GM19240 (cell line): ENCODE measurements at regions not wholly inside any gene's neighbourhood (a gene's known extent, or its start where the extent isn't known, plus 50 kb on each side); places are given as distances from the start of the nearest gene placed in this dataset.
"Not testable (repeated sequence)": the region's sequence is repeated elsewhere in the genome, so short reads cannot be mapped to it uniquely, and the experiment has no call there.

Experiments
- DNase-seq: peaks from one replicate; pipeline ENCODE4 v3.0.0; 2011; ENCODE audit warnings: low spot score; ENCODE audit not compliant: insufficient read length

DNA sequence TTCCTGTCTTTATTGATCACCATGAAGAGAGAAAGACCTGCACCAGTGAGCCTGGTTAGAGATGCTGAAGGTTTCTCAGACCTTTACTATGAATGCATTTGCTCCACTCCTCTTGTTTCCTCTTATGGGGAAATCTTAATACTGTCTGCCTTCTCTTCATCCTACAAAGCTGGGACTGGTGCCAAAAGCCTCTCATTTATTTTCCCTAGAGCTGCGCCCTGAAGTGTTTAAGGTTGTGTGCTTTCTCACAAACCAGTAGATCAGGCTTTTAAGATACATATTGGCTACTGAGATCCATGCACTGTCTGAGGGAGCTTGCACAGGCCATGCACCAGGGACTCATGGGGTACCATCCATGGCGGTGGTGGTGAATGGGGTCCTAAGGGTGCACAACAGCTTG, 286.1 kb upstream of the PMFBP1 start:
- DNase-seq: no peak

DNA sequence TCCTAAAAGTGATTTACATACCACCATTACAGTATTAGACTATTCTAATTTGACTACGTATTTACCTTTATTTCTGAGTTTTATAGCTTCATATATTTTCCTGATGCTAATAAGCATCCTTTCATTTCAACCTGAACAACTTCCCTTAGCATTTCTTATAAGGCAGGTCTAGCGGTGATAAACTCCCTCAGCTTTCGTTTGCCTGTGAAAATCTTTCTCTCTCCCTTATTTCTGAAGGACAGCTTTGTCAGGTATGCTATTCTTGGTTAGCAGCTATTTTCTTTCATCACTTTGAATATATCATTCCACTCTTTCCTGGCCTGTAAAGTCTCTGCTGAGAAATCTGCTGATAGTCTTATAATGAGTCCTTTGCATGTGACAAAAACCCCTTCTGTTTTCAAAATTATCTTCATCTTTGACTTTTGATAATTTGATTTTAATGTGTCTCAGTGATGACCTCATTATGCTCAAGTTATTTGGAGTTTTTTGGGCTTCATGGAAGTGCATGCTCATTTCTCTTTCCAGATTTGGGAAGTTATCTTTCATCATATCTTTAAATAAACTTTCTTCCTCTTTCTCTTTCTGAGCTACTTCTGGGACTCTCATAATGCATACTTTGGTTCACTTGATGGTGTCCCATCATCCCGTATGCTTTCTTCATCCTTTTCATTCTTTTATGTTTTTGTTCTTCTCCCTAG, 285.4 kb upstream of the PMFBP1 start:
- DNase-seq: no peak

DNA sequence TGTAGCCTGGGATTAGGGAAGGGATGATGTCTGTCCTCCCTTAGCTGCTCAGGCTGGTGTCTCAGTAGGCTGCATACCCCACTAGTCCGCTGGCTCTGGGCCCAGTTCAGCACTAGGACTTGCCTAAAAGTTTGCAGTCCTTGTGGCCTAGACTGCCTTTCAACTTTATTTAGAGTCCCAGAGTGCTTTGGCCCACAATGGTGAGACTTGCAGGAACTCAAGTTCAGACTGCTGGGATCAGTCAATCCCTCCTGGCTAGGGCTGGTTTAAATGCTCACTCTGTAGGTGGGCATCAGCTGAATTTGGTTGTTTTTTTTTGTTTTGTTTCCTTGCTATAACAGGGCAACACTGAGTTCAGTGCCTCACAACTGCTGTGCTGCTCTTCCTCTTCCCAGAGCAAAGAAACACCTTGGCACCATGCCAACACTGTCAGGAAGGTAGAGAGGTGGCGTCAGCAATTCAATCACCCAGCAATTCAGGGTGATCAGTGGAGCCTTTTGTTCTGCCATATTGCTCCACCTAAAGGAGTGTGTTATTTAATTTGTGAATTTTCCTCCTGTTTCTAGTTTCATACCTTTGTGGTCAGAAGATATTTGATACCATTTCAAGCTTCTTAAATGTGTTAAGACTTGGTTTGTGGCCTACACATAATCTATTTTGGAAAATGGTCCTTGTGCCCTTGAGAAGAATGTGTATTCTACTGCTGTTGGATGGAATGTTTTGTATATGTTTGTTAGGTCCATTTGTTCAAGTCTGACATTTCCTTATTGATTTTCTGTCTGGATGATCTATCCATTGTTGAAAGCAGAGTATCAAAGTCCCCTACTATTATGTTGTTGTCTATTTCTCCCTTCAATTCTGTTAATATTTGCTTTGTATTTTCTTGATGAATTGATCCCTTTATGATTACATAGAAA, 284.0 kb upstream of the PMFBP1 start:
- no peak for DNase-seq

DNA sequence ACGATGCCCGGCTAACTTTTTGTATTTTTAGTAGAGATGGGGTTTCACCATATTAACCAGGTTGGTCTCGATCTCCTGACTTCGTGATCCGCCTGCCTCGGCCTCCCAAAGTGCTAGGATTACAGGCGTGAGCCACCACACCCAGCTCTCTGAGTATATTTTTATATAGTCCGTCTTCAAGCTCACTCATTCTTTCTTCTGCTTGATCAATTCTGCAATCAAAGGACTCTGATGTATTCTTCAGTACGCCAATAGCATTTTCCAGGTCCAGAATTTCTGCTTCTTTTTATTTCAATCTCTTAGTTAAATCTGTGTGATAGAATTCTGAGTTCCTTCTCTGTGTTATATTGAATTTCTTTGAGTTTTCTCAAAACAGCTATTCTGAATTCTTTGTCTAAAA, 281.9 kb upstream of the PMFBP1 start:
- DNase-seq: not testable (repeated sequence)

DNA sequence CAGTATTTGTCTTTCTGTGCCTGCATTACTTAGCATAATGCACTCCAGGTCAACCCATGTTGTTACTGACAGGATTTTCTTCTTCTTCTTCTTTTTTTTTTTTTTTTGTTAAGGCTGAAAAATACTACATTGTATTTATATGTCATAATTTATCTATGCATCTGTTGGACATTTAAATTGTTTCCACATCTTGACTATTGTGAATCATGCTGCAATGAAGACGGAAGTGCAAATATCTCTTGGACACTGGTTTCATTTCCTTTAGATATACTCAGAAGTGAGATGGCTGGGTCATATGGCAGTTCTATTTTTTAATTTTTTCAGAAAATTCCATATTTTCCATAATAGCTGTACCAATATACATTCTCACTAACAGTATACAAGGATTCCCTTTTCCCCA, 272.7 kb upstream of the PMFBP1 start:
- DNase-seq: no peak

DNA sequence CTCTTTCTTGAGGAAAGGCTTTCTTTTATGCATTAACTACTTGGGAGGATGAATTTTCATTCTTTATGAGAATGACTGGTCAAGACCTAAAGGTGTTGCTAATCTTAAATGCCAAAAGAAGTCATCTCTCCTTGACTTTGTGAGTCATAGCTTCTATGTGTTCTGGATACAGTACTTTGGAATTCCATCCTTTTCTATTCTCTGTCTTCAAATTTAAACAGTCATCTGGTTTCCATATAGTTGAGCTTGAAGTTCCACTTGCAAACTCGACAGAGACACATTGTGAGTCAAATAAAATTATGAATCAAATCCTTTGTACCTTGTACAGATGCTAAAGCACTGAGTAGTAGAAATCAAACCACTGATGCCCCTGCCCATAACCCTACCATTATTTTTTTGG, 271.9 kb upstream of the PMFBP1 start:
- DNase-seq: no peak

DNA sequence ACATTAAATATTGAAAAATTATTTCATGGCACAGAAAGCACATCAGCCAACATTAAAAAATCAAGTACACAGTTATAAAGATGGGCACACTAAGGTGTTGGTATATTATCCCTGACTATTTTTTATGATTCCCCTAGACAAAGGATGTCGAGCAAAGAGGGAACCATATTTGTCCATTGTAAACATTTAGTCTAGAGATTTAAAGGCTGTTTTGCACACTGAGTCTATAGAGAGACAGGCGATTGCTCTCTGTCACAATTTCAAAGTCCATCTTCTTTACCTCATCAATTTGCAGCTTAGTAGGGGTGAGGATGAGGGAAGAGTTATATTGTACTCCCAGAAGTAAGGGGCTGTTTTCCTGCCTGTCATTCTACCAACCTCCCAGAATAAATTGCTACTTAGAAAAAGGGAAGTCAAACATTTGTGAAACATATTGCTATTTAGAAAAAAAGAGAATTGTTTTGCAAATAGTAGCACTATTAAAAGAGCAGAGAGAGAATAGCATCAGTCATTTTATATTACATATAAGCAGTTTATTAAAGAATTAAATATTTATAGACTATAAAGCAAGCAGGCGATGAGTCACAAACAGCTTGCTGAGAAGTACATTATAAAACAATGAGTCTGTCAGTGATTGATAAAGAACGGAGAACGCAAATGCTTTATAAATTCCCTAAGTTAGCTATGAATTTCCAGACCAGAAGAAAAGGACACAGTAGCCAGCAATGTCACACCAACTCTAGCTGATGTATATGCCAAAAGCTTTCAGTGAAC, 270.6 kb upstream of the PMFBP1 start:
- DNase-seq: no peak

DNA sequence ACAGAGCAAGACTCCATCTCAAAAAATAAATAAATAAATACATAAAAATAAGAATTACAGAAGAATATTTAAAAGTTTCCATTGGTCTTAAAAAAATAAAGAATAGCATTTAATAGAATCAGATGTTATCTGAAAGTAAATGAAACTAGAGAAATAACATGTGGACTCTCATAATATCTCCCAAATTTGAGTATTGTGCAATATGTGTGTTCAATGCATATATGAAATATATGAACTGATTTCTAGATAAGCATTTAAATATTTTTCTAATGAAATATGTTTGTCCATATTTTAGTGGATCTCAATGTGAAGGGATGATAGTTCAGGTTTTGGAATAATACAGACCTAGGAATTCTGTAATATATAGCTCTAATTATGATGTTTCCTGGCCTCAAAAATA, 265.9 kb upstream of the PMFBP1 start:
- no peak for DNase-seq

DNA sequence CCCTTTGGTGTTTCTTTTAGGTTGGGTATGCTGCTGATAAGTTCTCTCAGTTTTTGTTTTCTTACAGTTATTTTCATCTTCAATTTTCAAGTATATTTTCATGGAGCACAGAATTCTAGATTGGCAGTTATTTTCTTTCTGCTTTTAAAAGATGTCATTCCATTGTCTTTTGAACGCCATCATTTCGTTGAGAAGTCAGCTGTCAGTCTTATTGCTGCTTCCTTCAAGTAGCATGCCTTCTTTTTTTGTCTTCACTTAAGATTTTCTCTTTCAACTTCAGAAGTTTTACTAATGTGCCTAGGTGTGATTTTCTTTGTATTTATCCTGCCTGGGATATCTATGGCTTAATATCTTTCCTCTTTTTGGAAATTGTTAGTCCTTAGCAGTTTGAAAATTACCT, 262.2 kb upstream of the PMFBP1 start:
- DNase-seq: no peak

DNA sequence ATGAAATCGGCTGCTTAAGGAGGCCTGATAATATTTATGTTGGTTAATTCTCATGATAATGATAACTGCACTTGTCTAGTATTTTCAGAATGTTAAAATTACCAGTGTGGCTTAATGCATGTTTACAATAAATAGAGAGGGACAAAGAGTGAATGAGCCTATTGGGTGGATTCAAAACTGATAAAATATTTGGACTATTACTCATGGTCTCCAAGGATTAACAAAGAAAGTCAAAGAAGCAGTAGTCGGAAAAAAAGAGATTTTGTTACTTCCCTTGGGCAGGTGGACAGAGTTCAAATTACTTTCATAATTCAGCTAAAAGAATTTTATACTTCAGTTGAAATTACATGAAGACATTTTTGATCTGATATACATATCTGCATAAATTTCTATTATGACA, 258.2 kb upstream of the PMFBP1 start:
- no peak for DNase-seq

DNA sequence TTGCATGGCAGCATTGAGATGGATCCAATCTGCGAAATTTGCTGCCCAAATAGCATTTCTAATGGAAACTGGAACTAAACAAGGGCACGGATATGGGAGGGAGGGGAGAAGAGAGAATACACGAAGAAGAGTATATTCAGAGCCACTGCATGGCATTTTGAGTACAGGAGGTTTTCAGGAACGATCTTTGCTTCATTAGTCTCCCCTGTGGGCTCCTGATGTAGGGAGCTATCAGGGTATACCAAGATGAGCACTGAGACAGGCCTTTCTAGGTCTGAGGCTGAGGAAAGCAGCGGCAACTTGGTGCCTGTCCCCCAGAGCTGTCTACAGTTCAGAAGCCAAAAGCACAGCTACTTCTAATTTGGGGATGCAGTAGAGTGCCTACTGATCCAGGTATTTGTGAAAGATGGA, 257.7 kb upstream of the PMFBP1 start:
- no peak for DNase-seq

DNA sequence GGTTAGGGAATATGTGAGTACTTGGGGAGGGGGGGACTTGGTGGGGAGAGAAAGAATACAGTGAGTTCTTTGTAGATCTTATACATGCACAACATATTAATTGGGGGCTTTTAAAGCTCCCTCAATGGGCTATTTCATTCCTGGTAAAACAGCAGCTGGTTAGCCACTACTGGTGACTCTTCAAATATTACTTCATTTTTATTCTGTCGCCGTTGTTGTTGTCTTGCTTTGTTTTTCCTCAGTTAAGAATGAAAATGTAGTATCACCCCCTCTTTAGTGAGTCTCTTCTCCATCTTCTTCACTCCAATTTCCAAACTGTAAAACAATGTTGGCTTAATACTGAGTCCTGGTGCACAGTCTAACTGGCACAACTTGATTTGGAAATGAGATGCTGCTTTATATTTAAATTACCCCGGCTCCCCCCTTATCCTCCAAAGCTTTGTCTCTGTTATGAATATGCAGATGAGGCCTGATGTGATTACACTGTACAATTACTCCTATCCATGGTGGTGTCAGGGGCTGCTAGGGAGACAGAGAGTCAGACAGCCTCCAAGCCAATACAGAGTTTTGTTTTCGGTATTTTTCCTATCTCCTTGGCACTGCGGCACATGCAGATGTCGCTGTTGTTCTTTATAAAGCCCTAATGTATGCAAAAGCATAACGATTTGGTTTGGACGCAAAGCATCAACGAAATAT, 256.9 kb upstream of the PMFBP1 start:
- DNase-seq: no peak

DNA sequence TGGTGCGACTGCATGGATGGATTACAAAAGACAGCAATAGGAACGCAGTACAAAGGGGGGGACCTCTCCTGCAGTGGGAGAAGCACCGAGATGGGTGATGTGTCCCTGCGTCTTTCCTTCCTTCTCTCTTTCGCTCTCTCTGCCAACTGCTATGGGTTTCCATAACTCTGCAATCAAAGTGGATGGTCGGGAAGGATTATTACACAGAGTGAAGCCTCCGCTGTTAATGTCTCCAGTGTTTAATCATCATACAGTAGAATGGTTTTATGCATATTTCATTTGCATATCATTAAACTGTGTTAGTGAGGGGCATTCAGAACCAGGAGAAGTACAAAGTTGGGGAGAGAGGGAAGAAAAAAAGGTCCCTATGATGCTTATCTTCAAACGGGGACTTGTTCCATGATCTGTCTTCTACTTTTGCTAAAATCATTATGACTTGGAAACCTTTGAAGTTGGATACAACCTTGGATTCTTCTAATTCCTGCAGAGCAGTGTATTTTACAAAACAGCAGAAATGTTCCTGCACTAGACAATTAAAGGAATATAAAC, 255.9 kb upstream of the PMFBP1 start:
- no peak for DNase-seq

DNA sequence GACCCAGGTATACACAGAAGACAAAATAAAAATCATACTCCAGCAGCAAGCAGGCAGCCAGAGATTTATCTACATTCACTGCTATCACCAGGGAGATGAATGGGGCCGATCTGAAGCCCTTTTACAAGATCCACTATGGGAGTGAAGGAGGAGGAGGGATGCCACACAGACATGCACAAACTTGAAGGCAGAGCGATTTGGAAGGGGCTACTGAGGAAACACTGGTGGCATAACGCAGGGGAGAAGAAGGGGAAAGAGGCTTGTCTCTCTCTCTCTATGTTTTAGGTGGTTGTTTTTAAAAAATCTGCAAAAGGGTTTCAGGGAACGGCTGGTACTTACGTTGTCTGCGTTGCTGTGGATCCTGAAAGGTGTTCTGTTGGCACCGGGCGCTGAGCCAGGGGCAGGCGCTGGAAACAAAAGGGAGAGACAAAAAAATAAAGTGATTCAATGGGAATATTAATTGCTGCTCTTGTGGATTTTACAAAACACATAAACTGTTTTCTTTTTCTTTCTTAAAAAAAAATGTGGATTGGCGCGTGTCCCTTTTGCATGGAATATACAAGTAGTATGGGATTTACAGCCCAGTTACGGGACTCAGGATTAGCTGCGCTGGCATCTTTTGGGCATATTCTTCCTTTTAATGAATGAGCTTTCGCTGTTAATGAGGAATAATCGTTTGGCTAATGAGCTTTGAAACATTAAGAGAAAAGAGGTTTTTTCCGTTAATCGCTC, 255.3 kb upstream of the PMFBP1 start:
- no peak for DNase-seq

DNA sequence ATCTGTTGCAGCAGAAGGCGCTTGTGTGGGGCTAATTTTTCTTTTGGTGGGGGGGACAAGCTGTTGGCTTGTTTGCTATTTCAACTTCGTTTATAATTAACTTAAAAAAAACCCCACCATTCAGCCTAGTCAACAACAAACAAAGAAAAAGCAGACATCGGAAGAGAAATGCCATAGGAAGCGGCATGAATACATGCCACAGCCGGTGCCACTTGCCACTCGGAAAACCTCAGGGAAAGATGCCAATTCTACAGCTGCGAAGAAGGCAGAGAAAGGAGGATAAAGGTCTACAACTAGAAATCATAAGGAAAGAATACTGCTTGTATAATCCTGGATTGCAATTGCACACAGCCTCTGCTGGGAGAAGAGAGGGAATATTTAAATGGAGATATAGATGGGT, 254.4 kb upstream of the PMFBP1 start:
- no peak for DNase-seq

DNA sequence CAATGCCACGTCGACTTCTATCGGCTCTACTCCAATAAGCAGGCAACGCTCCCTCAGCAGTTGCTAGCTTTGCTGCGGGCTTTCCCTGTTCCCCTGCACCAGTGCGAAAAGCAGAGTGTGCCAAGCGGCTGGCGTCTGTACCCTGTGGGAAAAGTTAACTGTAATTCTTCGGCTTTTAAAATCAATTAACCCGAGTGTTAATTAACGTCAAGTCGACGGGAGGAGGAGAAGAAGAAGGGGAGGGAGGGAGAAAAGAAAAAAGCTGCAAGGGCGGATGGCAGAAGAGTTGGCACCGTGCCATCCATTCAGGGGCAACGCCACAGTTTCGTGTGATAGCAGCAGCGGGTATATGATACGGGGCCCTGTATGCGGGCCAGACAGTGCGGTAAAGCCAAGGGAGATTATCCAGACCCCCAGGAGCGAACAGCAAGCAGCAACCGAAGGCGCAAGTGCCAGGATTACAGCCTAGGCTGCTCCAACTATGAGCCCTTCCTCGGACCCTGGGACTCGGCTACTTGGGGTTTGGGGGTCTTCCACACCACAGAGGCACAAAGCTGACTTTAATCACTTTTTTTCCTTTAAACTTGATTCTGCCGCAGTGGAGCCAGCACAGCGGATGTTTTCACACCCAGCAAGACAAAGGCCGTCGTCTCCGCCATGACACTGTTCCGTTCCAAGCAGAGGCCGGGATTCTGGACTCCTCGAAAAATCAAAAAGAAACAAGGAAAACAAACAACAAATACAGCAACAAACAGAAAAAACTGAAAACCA, 253.8 kb upstream of the PMFBP1 start:
- no peak for DNase-seq

DNA sequence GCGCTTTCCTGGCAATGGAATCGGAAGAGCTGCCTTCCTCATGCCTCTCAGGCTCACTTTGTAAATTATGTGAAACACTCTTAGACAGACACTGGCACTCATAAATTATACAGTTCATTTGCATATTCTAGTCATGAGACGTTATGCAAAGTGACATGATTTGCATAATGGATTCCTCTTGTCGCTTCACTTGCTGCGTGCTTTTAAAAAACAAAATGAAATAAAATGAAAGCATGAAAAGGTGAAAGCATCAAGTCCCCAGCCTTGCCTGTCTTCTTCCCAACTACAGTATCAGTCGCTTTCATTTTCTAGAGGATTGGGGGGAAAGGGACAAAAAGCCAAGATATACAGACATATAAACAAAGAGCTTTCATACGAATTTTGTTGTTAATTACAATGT, 252.8 kb upstream of the PMFBP1 start:
- no peak for DNase-seq

DNA sequence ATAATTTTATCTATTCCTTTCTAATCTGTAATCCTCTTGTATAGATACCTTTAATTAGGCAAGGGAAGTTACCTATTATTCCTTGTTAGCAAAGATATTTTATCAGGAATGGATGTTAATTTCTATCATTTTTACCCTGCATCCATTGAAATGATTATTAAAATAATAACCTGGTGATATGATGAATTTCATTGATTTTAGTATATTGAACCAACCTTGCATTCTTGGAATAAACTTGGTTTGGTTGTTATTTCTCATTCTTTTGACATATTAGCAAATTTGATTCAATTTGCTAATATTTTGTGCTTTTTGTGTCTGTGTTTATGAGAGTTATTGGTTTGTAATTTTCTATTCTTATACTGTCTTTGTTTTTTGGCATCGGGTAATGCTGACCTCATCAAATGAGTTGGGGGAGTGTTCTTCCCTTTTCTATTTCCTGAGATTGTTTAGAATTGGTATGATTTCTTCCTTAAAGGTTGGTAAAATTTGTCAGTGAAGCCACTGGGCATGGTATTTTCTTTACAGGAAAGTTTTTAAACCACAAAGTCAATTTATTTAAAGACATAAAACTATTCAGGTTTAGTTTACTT, 250.4 kb upstream of the PMFBP1 start:
- DNase-seq: no peak

DNA sequence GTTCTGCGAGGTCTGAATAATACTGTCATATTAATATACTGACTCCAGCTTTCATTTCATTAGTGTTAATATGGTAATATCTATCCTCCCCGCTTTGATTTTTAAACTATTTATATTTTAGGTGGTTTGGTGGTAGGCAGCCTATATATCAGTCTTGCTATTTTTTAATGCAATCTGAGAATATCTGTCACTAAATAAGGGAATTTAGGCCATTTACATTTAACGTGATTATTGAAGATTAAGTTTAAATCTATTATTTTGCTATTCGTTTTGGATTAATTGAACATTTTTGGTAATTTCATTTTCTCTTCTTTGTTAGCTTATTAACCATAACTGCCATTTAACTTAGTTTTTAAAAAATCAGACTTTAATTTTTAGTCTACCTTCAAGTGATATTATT, 247.7 kb upstream of the PMFBP1 start:
- DNase-seq: no peak
